Erythroblast (primary cell): ENCODE measurements at regions not wholly inside any gene's neighbourhood (a gene's known extent, or its start where the extent isn't known, plus 50 kb on each side); places are given as distances from the start of the nearest gene placed in this dataset.
A peak's percentile ranks its signal among the peaks of the same experiment; 100 is the strongest.

Experiments
- DNase-seq, 2 experiments: peaks; one replicate each; lab custom pipeline; 2025; lab: John Stamatoyannopoulos, UW
- GATA1 ChIP-seq: IDR thresholded peaks from 2 replicates; pipeline ENCODE4 v1.6.1; 2011; ENCODE audit warnings: low read depth, mild to moderate bottlenecking, control low read depth, low read length, moderate library complexity
- POLR2A ChIP-seq: IDR thresholded peaks from 2 replicates; pipeline ENCODE4 v1.6.1; 2011; ENCODE audit warnings: mild to moderate bottlenecking, low read length

DNA sequence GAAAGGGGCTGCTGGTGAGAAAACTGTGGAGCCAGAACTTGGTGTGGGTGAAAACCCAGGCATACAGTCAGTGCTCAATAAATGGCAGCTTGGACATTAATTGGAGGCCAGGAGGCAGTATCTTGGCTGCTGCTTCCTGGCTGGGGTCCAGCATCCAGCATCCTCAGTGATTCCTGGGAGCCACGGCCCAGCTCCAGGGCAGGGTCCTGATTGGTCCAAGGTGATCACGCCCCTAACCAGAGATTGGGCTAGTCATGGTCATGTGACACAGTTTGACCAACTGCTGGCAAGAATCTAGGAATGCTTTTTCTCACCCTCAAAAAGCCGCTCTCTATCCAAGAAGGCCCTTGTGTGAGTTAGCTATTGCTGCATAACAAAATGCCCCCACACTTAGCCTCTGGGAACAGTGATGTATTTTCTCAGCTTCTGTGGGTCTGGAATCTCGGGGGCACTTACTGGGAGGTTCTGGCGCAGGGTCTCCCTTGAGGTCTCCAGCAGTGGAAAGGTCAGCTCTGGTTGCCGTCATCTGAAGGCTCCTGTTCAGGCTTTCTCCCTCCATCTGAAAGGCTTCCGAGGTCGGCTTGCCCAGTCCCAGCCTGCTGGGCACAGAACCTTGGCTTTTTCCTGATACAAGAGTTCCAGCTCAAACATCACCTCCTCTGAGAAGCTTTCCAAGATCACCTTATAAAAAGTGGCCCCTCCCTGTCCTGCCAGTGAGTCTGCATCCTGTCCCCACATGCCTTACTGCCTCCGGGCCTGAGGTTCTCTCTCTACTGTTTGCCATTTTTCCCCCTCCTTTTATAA is 119.2 kb upstream of the NCOR2 start:
- peak in 1 of 2 experiments; percentile 11 for DNase-seq
- TF ChIP-seq POLR2A, result no peak
- no peak for TF ChIP-seq GATA1

DNA sequence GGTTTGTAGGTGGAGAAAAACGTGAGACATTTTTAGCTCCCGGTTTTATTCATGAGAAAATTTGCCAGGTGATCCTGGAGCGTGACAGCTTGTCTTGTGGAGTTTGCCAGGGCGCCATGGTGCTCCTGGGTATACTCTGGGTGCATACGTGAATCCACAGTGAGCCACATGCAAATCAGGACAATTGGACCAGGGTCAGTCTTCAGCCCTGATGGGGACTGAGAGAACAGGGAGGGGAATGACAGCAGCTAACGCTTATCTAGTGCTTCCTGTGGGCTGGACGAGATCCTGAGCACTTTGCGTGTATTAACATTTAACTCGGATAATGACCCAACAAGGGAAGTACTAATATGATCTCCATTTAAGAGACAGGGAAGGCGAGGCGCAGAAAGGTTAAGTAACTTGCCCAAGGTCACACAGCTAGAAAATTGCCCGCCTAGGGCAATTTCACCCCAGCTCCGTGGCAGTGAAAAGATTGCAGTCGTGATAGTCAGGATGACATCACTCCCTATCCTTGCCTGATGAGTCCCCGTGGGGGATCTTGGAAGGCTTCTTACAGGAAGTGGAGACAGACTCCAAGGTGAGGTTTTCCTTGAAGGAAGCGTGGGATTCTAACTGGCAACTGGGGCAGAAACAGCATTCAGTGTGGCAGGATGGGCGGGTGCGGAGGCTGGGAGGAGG is 118.4 kb upstream of the NCOR2 start:
- DNase-seq, result no peak
- TF ChIP-seq POLR2A (no peak), GATA1 (no peak)

DNA sequence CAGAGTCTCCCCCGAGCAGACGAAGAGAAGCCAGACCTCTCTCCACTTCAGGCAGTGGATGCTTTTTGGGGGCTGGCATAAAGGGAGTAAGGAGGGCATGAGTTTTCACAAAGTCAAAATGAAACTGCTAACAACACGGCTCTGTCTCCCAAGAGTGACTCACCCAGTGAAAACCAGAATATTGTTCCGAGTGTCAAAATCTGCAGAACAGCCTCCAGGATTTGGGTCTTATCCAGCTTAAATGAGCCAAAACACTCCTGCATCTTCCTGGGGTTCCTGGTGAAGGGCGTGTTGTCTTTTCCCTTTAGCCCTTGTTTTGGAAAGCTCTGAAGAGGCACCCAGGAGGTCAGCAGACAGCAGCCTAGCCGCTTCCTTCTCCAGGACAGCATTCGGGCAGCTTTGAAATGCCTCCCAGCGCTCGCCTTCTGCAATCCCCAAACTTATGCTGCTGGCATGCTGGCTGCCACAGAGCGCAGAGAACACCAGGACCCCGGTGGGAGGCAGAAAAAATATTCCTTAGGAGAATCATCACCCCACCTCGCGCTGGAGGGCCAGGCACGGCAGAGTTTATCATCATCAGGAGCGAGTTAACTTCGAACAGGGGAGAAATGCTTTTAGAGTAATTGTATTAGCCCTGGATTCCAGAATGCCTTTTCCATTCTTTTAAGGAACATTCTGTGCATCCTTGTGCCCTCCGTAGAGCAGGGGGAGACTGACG is 117.7 kb upstream of the NCOR2 start:
- DNase-seq, result no peak
- TF ChIP-seq POLR2A (no peak), GATA1 (no peak)

DNA sequence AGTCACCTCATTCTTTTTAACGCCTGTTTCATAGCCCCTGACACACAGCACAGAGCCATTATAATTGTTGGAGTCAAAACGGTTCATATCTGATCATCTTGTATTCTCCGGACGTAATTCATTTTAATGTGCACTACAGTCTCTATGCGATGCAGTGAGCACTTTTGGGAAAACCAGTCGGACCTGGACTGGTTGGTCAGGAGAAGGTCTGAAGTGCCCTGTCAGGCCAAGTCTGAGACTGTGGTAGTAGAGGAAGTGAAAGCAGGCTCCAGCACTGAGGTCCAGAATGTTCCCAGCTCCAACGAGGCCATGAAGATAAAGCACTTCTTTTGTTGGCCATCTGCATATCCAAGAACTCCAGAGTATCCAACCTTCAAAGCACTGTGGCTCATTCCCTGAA is 117.1 kb upstream of the NCOR2 start:
- TF ChIP-seq POLR2A (no peak), GATA1 (no peak)
- no peak for DNase-seq

DNA sequence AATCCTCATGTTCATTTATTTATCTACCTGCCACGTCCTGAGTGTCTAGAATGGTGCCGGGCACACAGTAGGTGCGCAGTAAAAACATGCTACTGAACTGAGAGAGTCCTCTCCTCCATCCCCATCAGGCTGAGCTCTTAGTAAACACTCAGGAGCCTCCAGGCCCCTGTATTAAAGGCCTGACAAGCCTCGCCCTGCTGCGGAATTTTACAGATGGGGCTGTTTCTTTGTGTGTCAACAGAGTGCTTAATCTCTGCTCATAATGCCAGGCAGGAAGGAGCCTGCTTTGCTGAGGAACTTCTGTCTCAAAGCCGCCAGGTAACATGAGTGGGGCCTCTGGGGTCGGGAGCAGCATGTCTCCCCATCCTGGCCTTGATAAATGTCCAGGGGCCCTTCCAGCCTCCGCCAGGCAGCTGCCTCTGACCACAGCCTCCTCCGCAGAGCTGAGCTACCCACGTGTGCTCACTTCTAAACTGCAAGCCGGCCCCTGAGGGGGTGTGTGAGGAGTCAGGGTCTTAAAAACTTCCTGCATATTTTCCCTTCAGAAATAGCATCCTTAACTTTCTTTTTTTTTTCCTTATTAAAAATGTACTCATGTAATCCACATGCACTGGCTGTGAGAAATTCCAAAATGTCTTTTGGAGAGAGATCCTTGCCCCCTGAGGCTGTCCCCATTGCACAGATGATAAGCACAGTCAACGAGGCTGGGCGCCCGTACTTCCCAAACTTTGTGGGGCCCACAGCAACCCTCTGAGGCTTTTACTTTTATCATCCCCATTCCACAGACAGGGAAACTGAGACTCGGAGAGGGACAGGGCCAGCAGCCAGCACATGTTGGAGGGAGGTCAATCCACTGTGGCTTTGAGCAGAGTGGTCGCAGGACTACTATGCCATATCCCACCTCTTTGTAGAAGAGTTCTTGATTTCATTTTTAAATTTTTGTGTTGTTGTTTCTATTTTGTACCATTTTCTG is 116.0 kb upstream of the NCOR2 start:
- no peak for DNase-seq
- TF ChIP-seq GATA1 (no peak), POLR2A (no peak)

DNA sequence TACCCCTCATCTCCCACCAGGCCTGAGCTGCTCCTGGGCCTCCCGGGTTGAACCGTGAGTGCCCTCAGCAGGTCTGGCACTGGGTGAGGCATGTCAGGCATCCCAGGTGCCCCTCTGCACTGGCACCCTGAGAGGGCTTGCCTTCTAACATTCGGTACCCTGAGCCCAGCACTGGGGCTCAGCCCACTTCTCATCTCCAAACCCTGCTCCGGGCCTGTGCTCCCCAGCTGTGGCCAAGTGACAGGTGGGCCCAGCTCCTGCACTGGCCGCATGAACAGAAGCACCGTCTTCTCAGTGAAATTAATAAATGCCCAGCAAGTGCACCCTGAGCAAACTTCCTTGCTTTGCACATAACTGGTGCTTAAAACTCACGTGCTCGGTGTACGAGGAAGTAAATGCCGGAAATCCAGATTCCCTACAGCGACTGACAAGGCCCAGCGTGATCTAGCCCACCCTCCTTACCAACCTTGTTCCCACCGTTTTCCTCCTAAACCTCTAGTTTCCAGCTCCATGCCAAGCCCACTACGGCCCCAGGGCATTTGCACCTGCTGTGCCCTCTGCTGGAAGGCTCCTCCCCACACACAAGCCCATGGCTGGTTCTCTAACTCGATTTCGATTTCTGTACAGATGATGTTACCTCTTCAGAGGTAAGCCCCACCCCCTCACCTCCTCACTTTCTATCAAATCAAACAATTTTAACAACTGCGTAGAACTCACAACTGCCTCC is 115.2 kb upstream of the NCOR2 start:
- TF ChIP-seq GATA1, result no peak
- no peak for TF ChIP-seq POLR2A
- DNase-seq, result no peak

DNA sequence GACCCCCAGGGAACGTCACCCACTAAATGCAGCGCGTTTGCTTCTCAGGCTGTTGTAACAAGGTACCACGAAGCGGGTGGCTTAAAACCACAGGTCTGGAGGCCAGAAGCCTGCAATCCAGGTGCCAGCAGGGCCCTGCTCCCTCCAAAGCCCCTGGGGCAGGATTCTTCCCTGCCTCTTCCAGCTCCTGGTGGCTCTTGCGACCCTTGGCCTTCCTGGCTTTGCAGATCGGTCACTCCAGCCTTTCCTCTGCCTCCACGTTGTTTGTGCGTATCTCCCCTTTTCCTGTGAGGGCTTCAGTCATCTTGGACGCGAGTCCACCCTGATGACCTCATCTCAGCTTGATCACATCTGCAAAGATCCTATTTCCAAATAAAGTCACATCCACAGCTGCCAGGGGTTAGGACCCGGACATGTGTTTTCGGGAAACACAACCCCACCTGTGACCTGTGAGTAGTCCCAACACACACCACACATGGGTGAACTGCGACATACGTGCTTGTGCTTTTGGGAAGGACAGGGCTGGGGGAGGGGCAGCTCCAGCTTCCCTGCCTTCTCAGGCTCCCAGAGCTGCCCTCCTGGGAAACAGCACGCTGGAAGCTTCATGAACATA is 114.5 kb upstream of the NCOR2 start:
- TF ChIP-seq GATA1 (no peak), POLR2A (no peak)
- no peak for DNase-seq

DNA sequence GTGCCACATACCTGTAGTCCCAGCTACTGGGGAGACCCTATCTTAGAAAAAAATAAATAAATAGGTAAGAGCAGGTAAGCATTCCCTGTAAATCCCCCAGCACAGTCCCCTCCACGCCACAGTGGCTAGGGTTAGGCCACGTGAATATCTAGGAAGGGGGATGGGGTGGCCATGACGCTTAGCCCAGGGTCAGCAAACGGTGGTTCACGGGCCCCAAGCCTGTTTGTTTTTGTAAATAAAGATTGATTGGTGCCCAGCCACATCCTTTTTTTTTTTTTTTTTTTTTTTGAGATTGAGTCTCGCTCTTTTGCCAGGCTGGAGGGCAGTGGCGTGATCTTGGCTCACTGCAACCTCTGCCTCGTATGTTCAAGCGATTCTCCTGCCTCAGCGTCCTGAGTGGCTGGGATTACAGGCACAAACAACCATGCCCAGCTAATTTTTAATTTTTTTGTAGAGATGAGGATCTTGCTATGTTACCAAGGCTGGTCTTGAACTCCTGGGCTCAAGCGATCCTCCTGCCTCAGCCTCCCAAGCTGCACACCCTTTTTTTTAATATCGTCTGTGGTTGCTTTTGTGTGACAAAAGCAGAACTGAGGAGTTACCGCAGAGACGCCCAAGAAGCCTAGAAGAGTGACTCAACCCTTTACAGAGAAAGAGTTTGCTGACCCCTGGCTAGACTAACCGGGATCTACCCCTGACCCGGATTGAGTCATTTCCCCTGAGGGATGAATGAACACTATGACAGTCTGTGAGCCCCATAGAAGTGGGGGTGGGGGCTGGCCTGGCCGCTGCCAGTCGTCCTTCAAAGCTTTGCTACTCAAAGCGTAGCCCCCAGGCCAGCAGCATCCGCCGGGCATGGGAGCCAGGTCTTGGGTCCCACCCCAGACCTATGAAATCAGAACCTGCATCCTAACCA is 113.7 kb upstream of the NCOR2 start:
- DNase-seq, result peak; percentile 45 to 52

DNA sequence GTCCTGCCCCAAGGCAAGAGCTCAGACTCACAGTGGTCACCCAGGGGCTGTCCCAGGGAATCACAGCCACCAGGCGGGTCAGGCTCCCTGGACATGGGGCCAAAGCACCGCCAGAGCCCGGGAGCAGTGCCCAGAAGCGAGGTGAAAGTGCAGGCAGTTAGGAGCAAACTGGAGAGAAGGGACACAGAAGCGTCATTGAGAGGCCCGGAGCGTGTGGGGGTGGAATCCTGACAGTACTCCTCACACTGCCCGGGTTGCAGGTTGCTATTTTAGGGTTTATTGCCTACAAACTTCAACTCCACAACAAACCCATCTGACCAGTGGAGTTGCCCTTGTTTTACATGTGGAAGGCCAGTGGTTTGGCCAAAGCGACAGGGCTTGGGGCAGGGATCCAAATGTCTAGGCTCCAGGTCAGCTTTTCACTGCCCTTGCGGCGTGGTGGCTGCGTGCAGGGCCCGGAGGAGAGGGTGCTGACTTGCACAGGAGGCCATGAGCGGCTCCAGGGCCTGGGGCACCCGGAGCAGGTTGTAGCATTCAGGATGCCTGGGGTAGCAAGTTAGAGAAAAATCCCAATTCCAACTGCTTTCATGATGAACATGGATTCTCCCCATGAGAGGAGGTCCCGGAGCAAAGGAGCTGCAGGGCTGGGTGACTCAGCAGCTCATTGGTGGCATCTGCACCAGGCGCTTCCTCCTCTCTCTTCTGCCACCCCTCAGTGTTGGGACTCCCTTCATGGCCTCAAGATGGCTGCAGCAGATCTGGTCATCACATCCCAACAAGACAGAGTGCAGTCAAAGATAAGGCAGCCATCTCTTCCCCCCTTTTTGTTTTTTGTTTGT is 112.3 kb upstream of the NCOR2 start:
- TF ChIP-seq POLR2A (no peak), GATA1 (no peak)

More for the DNA sequence above, 113.7 kb upstream of the NCOR2 start:
- TF ChIP-seq GATA1 (no peak), POLR2A (no peak)

DNA sequence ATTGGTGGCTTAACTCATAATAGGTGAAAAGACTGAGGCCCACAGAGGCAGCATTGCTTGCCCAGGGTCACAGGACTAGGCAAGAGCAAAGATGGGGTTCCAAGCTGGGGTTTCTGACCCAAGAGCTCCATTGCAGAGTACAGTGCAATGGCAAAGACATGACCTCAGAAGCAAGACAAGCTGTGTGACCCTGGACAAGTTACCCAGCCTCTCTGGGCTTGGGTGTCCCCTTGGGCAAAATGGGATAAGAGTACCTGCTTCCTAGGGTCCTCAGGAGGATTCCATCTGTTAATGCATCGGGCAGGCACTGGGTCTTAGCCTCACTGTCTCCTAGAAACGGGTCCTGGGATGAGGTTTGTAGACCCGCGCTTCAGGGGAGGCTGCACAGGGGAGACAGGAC is 111.6 kb upstream of the NCOR2 start:
- no peak for DNase-seq
- no peak for TF ChIP-seq GATA1
- TF ChIP-seq POLR2A, result no peak

More for the DNA sequence above, 112.3 kb upstream of the NCOR2 start:
- peak in 1 of 2 experiments; percentile 53 for DNase-seq
